RWPE2 (cell line): ENCODE measurements at regions not wholly inside any gene's neighbourhood (a gene's known extent, or its start where the extent isn't known, plus 50 kb on each side); places are given as distances from the start of the nearest gene placed in this dataset.

Source experiments
- ATAC-seq: fragments of 200-7000 bp; cut with Tn5 transposase; 3 replicates; pipeline ENCODE4 v1.9.1; 2021; ENCODE audit warnings: low read depth
- DNase-seq: peaks from one replicate; pipeline ENCODE4 v3.0.0-alpha.2; 2020; ENCODE audit warnings: low spot score
- H3K27ac ChIP-seq: fragments of 450-650 bp; 2 replicates; pipeline ENCODE4 v1.5.1; 2017; ENCODE audit warnings: mild to moderate bottlenecking; ENCODE audit not compliant: poor library complexity, severe bottlenecking
- H3K27me3 ChIP-seq: fragments of 250-450 bp; sonication (Bioruptor Pico); 2 replicates; pipeline ENCODE4 v1.5.1; 2021; ENCODE audit warnings: mild to moderate bottlenecking, moderate library complexity; ENCODE audit not compliant: insufficient read depth, poor library complexity, severe bottlenecking
- H3K36me3 ChIP-seq: fragments of 250-450 bp; sonication (Bioruptor Pico); 2 replicates; pipeline ENCODE4 v1.5.1; 2020; ENCODE audit warnings: low read depth, mild to moderate bottlenecking, moderate library complexity
- H3K4me1 ChIP-seq: fragments of 250-450 bp; sonication (Bioruptor Pico); 2 replicates; pipeline ENCODE4 v1.5.1; 2021; ENCODE audit warnings: mild to moderate bottlenecking, moderate library complexity; ENCODE audit not compliant: insufficient read depth, poor library complexity, severe bottlenecking
- H3K4me3 ChIP-seq: fragments of 250-450 bp; sonication (Bioruptor Pico); 2 replicates; pipeline ENCODE4 v1.5.1; 2021; ENCODE audit warnings: mild to moderate bottlenecking, moderate library complexity; ENCODE audit not compliant: severe bottlenecking
- H3K9me3 ChIP-seq: fragments of 250-450 bp; sonication (Bioruptor Pico); 2 replicates; pipeline ENCODE4 v1.5.1; 2021; ENCODE audit warnings: mild to moderate bottlenecking, moderate library complexity; ENCODE audit not compliant: severe bottlenecking
- TF ChIP-seq, protein P1 (sequence below): fragments of 450-650 bp; IDR thresholded peaks from one replicate; pipeline ENCODE4 v1.5.1; 2017; ENCODE audit warnings: mild to moderate bottlenecking, moderate library complexity; ENCODE audit not compliant: poor library complexity, severe bottlenecking

DNA sequence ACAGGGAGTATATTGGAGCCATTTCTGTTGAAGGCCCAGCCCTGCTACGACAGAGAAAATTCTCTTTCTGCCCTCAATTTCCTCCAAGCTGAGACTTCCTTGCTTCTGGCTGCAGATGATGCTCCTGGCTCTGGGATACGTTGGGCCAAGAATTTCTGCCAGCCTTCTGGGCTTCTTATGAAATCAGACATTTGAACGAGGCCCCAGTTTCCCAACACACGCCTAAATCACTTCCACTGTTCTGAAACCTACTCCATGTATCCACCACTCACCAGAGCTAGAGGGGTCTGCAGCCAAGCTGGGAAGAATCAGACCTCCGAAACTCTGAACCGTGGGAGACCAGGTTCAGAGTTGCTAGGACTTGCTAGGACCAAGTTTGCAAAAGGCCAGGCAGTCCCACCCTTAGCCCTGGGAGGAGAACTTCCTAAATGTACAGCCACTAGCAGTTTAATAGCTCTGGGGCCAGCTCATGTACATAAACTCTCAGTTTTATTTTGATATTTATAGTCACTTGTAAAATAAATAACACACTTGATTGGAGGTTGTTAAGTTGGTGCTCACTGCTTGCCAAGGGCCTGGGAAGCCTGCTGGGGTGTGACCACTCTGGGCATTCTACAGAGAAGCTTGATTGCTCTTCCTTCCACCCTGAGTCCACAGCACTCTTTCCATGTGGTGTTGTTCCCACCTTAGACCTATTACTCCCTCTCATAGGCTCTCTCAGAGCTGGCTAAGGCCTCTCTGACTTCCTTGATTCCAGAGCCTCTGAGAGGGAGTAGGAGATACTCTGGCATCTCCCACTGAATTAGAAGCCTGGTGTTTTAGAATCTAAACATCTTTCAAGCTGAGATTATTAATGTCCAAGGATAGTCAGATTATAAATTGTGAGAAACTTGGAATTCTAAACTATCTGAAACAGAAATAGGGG, 83.4 kb upstream of the TRABD2B start:
- no peaks in the 10 kb centered on the region for H3K9me3 ChIP-seq
- no peak overlapping the region for H3K4me3 ChIP-seq
- H3K27me3 ChIP-seq = peaks cover 2% of the 10 kb centered on the region
- ATAC-seq = no peak
- no peak for DNase-seq
- H3K36me3 ChIP-seq = no peaks in the 10 kb centered on the region
- H3K4me1 ChIP-seq = no peaks in the 10 kb centered on the region
- H3K27ac ChIP-seq = no peak overlapping the region
- TF ChIP-seq, protein P1, sequence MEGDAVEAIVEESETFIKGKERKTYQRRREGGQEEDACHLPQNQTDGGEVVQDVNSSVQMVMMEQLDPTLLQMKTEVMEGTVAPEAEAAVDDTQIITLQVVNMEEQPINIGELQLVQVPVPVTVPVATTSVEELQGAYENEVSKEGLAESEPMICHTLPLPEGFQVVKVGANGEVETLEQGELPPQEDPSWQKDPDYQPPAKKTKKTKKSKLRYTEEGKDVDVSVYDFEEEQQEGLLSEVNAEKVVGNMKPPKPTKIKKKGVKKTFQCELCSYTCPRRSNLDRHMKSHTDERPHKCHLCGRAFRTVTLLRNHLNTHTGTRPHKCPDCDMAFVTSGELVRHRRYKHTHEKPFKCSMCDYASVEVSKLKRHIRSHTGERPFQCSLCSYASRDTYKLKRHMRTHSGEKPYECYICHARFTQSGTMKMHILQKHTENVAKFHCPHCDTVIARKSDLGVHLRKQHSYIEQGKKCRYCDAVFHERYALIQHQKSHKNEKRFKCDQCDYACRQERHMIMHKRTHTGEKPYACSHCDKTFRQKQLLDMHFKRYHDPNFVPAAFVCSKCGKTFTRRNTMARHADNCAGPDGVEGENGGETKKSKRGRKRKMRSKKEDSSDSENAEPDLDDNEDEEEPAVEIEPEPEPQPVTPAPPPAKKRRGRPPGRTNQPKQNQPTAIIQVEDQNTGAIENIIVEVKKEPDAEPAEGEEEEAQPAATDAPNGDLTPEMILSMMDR = no peak

DNA sequence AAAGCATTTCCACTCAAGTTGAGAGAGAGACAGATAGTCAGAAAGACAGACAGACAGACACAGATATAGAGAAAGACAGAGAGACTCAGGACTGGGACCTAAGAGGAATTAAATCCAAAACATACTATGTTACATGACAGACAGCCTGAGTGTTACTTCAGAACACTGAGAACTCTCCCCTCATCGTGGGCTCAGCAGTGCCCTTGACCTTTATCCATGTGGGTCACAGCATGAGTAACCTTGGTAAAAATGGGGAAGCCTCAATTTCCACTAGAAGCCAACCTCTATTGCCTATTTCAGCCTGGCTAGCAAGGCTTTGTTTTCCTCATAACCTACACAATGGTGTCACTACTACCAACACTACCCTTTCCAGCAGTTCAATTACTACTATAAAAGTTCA, 81.9 kb upstream of the TRABD2B start:
- H3K27ac ChIP-seq = no peak overlapping the region
- ATAC-seq = no peak
- H3K36me3 ChIP-seq = no peaks in the 10 kb centered on the region
- H3K9me3 ChIP-seq = no peaks in the 10 kb centered on the region
- TF ChIP-seq, protein P1 = no peak
- H3K4me3 ChIP-seq = no peak overlapping the region
- no peak for DNase-seq
- H3K4me1 ChIP-seq = no peaks in the 10 kb centered on the region
- H3K27me3 ChIP-seq = peaks cover 2% of the 10 kb centered on the region

- Histone ChIP-seq H3K9me3 (no peaks in the 10 kb centered on the region), H3K4me1 (no peaks in the 10 kb centered on the region), H3K4me3 (no peak overlapping the region), H3K27me3 (peaks cover 2% of the 10 kb centered on the region), H3K36me3 (no peaks in the 10 kb centered on the region), H3K27ac (no peak overlapping the region)
- DNase-seq (no peak), ATAC-seq (no peak)
- TF ChIP-seq, protein P1 = no peak
These were observed 80.6 kb upstream of the TRABD2B start for GRCh38 chr1:48077795-48078222.

- H3K36me3 ChIP-seq = no peaks in the 10 kb centered on the region
- H3K27me3 ChIP-seq = peaks cover 2% of the 10 kb centered on the region
- no peak overlapping the region for H3K27ac ChIP-seq
- ATAC-seq (no peak), DNase-seq (no peak)
- no peak overlapping the region for H3K4me3 ChIP-seq
- no peaks in the 10 kb centered on the region for H3K9me3 ChIP-seq
- TF ChIP-seq, protein P1 = no peak
- H3K4me1 ChIP-seq = no peaks in the 10 kb centered on the region
These were observed 78.8 kb upstream of the TRABD2B start for GRCh38 chr1:48076017-48076416.
